DMS79 treated with DMSO at 0.1 percent for 48 hours (cell line): ENCODE measurements at regions not wholly inside any gene's neighbourhood (a gene's known extent, or its start where the extent isn't known, plus 50 kb on each side); places are given as distances from the start of the nearest gene placed in this dataset.
A peak's percentile ranks its signal among the peaks of the same experiment; 100 is the strongest.
"Not testable (repeated sequence)": the region's sequence is repeated elsewhere in the genome, so short reads cannot be mapped to it uniquely, and the experiment has no call there.

Experiments
- DNase-seq: peaks from one replicate; lab custom pipeline; 2025; lab: John Stamatoyannopoulos, UW

GRCh38 chr21:22763442-22763841 is 1765.2 kb downstream of the NCAM2 start:
- no peak for DNase-seq

- DNase-seq: no peak
Observed at GRCh38 chr21:22764222-22764621, 1766.0 kb downstream of the NCAM2 start.

GRCh38 chr21:22791376-22791775 is 1793.2 kb downstream of the NCAM2 start:
- DNase-seq: no peak

- peak; percentile 20 for DNase-seq
Observed at GRCh38 chr21:22791986-22792560, 1793.9 kb downstream of the NCAM2 start.

- no peak for DNase-seq
Observed at GRCh38 chr21:22795091-22795490, 1796.9 kb downstream of the NCAM2 start.

GRCh38 chr21:22795644-22796043 is 1797.4 kb downstream of the NCAM2 start:
- no peak for DNase-seq

GRCh38 chr21:22796147-22796546 is 1797.9 kb downstream of the NCAM2 start:
- DNase-seq: no peak

GRCh38 chr21:22804151-22804550 is 1805.9 kb downstream of the NCAM2 start:
- no peak for DNase-seq

GRCh38 chr21:22806278-22806677 is 1808.1 kb downstream of the NCAM2 start:
- DNase-seq: no peak

- no peak for DNase-seq
Observed at GRCh38 chr21:22813201-22813600, 1815.0 kb downstream of the NCAM2 start.

GRCh38 chr21:22818681-22819485 is 1820.7 kb downstream of the NCAM2 start:
- not testable (repeated sequence) for DNase-seq

- no peak for DNase-seq
Observed at GRCh38 chr21:22827422-22827821, 1829.2 kb downstream of the NCAM2 start.

- DNase-seq: no peak
Observed at GRCh38 chr21:22842875-22843274, 1844.7 kb downstream of the NCAM2 start.

- no peak for DNase-seq
Observed at GRCh38 chr21:22855581-22855980, 1857.4 kb downstream of the NCAM2 start.

GRCh38 chr21:22871692-22872091 is 1873.5 kb downstream of the NCAM2 start:
- no peak for DNase-seq

- no peak for DNase-seq
Observed at GRCh38 chr21:22880573-22880972, 1882.4 kb downstream of the NCAM2 start.

- DNase-seq: no peak
Observed at GRCh38 chr21:22881131-22881530, 1882.9 kb downstream of the NCAM2 start.

GRCh38 chr21:22885079-22885478 is 1886.9 kb downstream of the NCAM2 start:
- no peak for DNase-seq

GRCh38 chr21:22885614-22886013 is 1887.4 kb downstream of the NCAM2 start:
- DNase-seq: no peak

- DNase-seq: no peak
Observed at GRCh38 chr21:22889445-22889844, 1891.2 kb downstream of the NCAM2 start.

GRCh38 chr21:22890656-22891055 is 1892.4 kb downstream of the NCAM2 start:
- no peak for DNase-seq

GRCh38 chr21:22892028-22892427 is 1893.8 kb downstream of the NCAM2 start:
- no peak for DNase-seq

GRCh38 chr21:22892740-22893139 is 1894.5 kb downstream of the NCAM2 start:
- no peak for DNase-seq
